Activated CD8-positive, alpha-beta memory T cell treated with anti-CD3 and anti-CD28 coated beads, Interleukin-2, amount 50 U/mL, for 24 hours (primary cell): ENCODE measurements at regions not wholly inside any gene's neighbourhood (a gene's known extent, or its start where the extent isn't known, plus 50 kb on each side); places are given as distances from the start of the nearest gene placed in this dataset.

Experiments
- DNase-seq: peaks from one replicate; pipeline ENCODE4 v3.0.0-alpha.2; 2020; ENCODE audit errors: extremely low read depth

GRCh38 chr13:78426183-78426582 is 177.2 kb downstream of the POU4F1 start:
- no peak for DNase-seq

- DNase-seq: no peak
Observed at GRCh38 chr13:78420814-78421213, 182.5 kb downstream of the POU4F1 start.

- DNase-seq: no peak
Observed at GRCh38 chr13:78413887-78414553, 189.3 kb downstream of the POU4F1 start.

- DNase-seq: no peak
Observed at GRCh38 chr13:78410847-78411246, 192.5 kb downstream of the POU4F1 start.

- no peak for DNase-seq
Observed at GRCh38 chr13:78410164-78410563, 193.2 kb downstream of the POU4F1 start.

DNA sequence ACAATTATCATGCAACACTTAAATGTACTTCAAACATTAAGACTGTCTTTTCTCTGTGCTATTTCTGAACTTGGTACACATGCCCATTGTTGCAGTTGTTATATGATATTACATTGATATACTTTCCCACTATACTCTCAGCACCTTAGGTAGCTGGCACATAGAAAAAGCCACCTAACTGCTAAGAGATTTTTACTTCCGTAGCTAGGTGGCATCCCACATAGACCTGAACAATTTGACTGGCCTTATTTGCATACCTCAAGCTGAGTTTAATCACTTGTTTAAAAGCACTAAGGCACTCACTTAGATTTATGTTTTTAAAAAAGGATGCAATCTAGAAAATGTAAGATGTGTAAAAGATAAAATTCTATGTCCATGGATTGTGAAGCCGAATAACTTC is 194.2 kb downstream of the POU4F1 start:
- DNase-seq: no peak

DNA sequence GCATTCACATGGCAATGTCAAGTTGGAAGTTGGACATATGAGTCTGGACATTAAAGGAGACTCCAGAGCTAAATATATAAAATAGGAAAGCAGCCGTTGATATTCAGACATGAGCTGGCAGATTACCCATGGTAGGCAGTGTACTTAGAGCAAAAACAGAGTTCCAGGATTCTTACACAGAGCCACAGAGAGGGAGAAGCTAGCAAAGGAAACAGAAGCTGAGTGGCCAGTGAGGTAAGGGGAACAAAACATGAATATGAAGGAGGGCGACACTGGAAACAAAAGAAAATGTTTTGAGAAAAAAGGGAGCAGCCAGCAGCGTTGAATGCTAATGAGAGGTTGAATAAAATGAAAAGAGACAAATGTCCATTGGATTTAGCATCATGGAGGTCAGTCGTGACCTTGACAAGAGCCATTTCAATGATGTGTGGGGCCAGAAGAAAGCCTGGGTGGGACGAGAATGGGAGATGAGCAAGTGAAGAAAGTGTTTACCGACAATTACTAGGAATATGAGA is 198.4 kb downstream of the POU4F1 start:
- DNase-seq: no peak

DNA sequence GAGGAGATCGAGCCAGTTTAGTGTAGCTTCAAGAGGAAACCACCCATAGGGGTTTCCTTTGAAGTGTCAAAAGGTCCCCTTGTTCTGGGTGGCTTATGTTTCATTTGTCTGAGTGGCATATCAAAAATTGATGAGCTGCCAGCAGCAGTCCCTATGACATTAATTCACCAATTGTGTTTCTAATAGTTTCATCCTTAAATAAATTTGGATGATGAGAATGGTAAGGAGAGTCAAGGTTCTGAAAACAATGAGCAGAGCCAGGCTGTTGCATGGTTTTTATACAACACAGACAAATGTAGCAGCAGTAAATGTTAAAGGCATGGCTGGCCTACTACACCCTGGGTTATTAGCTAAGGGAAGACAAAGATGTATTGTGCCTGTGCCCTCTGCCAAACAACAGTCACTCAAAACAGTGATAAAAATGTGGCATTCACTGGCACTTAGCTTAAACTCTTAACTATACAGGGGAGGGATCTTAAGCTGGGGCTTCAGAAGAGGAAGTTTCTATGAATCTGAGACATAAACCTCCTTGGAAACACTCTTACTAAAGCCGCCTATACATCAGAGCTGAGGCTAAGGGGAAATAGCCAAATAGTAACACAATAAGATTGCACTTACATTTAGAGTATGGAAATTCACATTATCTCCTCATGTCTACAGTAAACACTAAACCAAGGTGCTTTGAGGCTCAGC is 200.5 kb downstream of the POU4F1 start:
- no peak for DNase-seq

- no peak for DNase-seq
Observed at GRCh38 chr13:78401873-78402707, 201.3 kb downstream of the POU4F1 start.

- no peak for DNase-seq
Observed at GRCh38 chr13:78398743-78399410, 204.5 kb downstream of the POU4F1 start.

DNA sequence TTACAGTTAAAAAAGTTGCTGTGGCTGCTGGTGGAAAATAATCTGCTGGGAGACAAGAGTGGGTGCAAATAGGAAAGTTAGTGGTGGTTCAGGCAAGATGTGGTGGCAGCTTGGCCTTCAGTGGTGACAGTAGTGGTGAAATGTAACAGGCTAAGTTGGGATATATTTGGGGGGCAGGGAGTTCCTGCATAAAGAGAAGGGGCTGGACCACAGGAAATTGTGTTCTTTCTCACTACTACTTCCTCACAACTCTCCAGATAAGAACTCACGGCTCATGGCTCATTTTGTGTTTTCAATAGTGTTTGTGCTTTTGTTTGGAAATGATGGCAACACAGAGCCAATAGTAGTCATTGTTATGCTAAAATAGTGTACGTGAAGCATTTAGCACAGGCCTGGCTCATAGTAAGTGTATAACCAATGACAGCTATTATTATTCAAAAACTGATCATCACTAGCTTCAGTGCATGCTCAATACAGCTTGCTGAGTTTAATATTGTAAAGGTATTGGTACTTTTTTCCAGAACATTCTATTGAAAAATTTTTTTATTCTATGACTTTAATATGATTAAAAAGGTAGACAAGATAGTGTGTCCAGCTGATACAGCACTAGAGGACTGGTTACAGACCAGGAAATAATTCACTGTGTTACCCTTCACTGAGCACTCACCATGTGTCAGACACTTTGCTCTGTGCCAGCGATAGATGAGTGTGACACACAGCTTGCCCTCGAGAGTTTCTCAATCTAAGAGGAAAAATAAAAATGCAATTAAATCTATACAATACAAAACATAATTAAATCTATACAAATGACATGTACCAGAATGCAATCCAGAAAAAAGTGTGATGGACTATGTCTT is 209.8 kb downstream of the POU4F1 start:
- no peak for DNase-seq

- DNase-seq: no peak
Observed at GRCh38 chr13:78383899-78384298, 219.5 kb downstream of the POU4F1 start.

GRCh38 chr13:78383071-78383484 is 220.3 kb downstream of the POU4F1 start:
- no peak for DNase-seq

GRCh38 chr13:78382491-78382890 is 220.9 kb downstream of the POU4F1 start:
- no peak for DNase-seq

GRCh38 chr13:78376822-78377221 is 226.5 kb downstream of the POU4F1 start:
- DNase-seq: no peak

GRCh38 chr13:78376033-78376432 is 227.3 kb downstream of the POU4F1 start:
- DNase-seq: no peak

GRCh38 chr13:78372581-78372980 is 230.8 kb downstream of the POU4F1 start:
- no peak for DNase-seq

DNA sequence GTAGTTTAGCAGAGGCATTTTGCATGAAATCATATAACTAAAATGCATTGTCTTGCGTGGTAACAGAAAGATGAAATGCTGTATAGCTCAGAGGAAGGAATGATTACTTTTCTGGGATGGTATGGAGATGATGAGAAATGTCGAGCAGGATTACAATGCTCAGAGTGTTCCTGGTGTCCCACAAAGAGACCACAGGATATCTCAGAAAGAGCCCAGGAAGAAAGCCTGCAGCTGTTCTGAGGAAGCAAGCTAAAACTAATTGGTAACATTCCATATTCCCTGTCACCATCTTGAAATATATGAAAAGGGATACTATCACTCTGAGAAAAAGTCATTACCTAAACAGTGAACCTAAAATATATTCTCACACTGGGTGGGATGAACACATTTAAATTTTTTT is 233.1 kb downstream of the POU4F1 start:
- DNase-seq: no peak

DNA sequence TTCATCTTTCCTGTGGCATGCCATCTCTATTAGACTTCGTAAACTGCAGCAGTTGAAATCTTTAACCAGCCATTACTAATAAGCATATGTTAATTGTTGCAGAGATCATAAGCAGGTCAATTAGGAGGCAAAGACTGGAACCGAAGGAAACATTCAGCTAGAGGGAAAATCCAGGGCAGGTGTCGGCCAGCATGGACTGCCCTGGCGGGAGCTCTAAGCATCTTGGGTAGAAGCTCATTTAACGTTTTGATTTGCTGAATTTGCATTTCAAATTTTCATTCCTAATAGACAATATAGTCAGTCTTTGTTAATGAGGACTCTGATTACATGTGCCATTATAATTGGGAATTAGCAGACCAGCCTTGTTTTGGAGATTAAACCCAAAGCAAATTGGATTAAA is 238.6 kb downstream of the POU4F1 start:
- DNase-seq: no peak

DNA sequence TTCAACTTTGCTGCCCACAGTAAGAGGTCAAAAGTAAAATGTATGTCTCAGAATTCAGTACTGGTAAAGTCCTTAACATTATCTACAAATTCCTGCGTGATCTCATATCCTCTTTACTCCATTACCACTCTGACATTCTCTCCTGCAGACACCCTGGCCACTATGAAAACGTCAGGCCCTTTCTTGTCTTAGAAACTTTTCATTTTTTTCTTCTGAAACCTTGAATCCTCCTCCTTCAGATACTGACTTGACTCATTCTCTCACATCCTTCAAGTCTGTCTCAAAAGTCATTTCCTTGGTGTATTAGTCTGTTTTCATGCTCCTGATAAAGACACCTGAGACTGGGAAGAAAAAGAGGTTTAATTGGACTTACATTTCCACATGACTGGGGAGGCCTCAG is 262.3 kb downstream of the POU4F1 start:
- no peak for DNase-seq

GRCh38 chr13:78339927-78340326 is 263.4 kb downstream of the POU4F1 start:
- no peak for DNase-seq
